ENCODE measurements at regions not wholly inside any gene's neighbourhood (a gene's known extent, or its start where the extent isn't known, plus 50 kb on each side); places are given as distances from the start of the nearest gene placed in this dataset.

GRCh38 chr6:119610265-119610664, 260.7 kb upstream of the MAN1A1 start:
- H3K4me3 ChIP-seq: no peak overlapping the region
- no peak overlapping the region for H3K27ac ChIP-seq

GRCh38 chr6:119609865-119610264, 260.3 kb upstream of the MAN1A1 start:
- Histone ChIP-seq H3K4me3 (no peak overlapping the region), H3K27ac (no peak overlapping the region)

GRCh38 chr6:119608994-119609393, 259.4 kb upstream of the MAN1A1 start:
- Histone ChIP-seq H3K27ac (no peak overlapping the region), H3K4me3 (no peak overlapping the region)

GRCh38 chr6:119604124-119604523, 254.6 kb upstream of the MAN1A1 start:
- Histone ChIP-seq H3K4me3 (no peak overlapping the region), H3K27ac (no peak overlapping the region)

- peak overlapping the region in 2 of 21 experiments; percentile 36 to 54 for H3K27ac ChIP-seq
- H3K4me3 ChIP-seq: no peak overlapping the region
These were observed 253.9 kb upstream of the MAN1A1 start for GRCh38 chr6:119603501-119603900.

- no peak overlapping the region for H3K4me3 ChIP-seq
- peak overlapping the region in 3 of 21 experiments; percentile 7 to 54 (median 36) for H3K27ac ChIP-seq
These were observed 252.9 kb upstream of the MAN1A1 start for GRCh38 chr6:119602215-119603178.

- Histone ChIP-seq H3K27ac (no peak overlapping the region), H3K4me3 (no peak overlapping the region)
These were observed 249.3 kb upstream of the MAN1A1 start for GRCh38 chr6:119598883-119599282.

- no peak overlapping the region for H3K4me3 ChIP-seq
- no peak overlapping the region for H3K27ac ChIP-seq
These were observed 245.3 kb upstream of the MAN1A1 start for GRCh38 chr6:119594907-119595306.

GRCh38 chr6:119591235-119591634, 241.7 kb upstream of the MAN1A1 start:
- no peak overlapping the region for H3K27ac ChIP-seq
- H3K4me3 ChIP-seq: no peak overlapping the region

GRCh38 chr6:119590066-119590465, 240.5 kb upstream of the MAN1A1 start:
- Histone ChIP-seq H3K4me3 (no peak overlapping the region), H3K27ac (no peak overlapping the region)

- Histone ChIP-seq H3K4me3 (no peak overlapping the region), H3K27ac (no peak overlapping the region)
These were observed 238.0 kb upstream of the MAN1A1 start for GRCh38 chr6:119587537-119587936.

- H3K27ac ChIP-seq: no peak overlapping the region
- no peak overlapping the region for H3K4me3 ChIP-seq
These were observed 236.8 kb upstream of the MAN1A1 start for GRCh38 chr6:119586250-119586882.

GRCh38 chr6:119584088-119584487, 234.5 kb upstream of the MAN1A1 start:
- no peak overlapping the region for H3K27ac ChIP-seq
- no peak overlapping the region for H3K4me3 ChIP-seq

GRCh38 chr6:119581220-119581619, 231.7 kb upstream of the MAN1A1 start:
- no peak overlapping the region for H3K4me3 ChIP-seq
- H3K27ac ChIP-seq: no peak overlapping the region

GRCh38 chr6:119575721-119576120, 226.2 kb upstream of the MAN1A1 start:
- H3K27ac ChIP-seq: peak overlapping the region in 2 of 21 experiments; percentile 13 to 37

GRCh38 chr6:119568580-119568979, 219.0 kb upstream of the MAN1A1 start:
- Histone ChIP-seq H3K4me3 (no peak overlapping the region), H3K27ac (no peak overlapping the region)

More at GRCh38 chr6:119575721-119576120, 226.2 kb upstream of the MAN1A1 start:
- H3K4me3 ChIP-seq: no peak overlapping the region

GRCh38 chr6:119566546-119567260, 217.1 kb upstream of the MAN1A1 start:
- Histone ChIP-seq H3K27ac (no peak overlapping the region), H3K4me3 (no peak overlapping the region)

- Histone ChIP-seq H3K4me3 (no peak overlapping the region), H3K27ac (no peak overlapping the region)
These were observed 216.3 kb upstream of the MAN1A1 start for GRCh38 chr6:119565893-119566292.

GRCh38 chr6:119562168-119562567, 212.6 kb upstream of the MAN1A1 start:
- no peak overlapping the region for H3K4me3 ChIP-seq
- H3K27ac ChIP-seq: no peak overlapping the region

GRCh38 chr6:119559586-119559985, 210.0 kb upstream of the MAN1A1 start:
- Histone ChIP-seq H3K27ac (no peak overlapping the region), H3K4me3 (no peak overlapping the region)
